Trophoblast cell (in vitro differentiated cells and primary cell): ENCODE measurements at regions not wholly inside any gene's neighbourhood (a gene's known extent, or its start where the extent isn't known, plus 50 kb on each side); places are given as distances from the start of the nearest gene placed in this dataset.
"Not testable (repeated sequence)": the region's sequence is repeated elsewhere in the genome, so short reads cannot be mapped to it uniquely, and the experiment has no call there.

Experiments used
- DNase-seq, 2 donors: peaks; one replicate each; pipeline ENCODE4 v3.0.0-alpha.2; 2016
- H2AFZ ChIP-seq: 2 replicates; pipeline ENCODE4 v1.6.1; 2013; ENCODE audit warnings: low read length, moderate library complexity, mild to moderate bottlenecking; ENCODE audit not compliant: insufficient read depth, poor library complexity
- H2AK5ac ChIP-seq: 2 replicates; pipeline ENCODE4 v1.6.1; 2013; ENCODE audit warnings: mild to moderate bottlenecking, low read length
- H2BK120ac ChIP-seq: 2 replicates; pipeline ENCODE4 v1.6.1; 2013; ENCODE audit warnings: low read length, mild to moderate bottlenecking, moderate library complexity; ENCODE audit not compliant: insufficient read depth, poor library complexity
- H2BK12ac ChIP-seq: 2 replicates; pipeline ENCODE4 v1.6.1; 2013; ENCODE audit warnings: mild to moderate bottlenecking, low read length, moderate library complexity
- H2BK5ac ChIP-seq: 2 replicates; pipeline ENCODE4 v1.6.1; 2013; ENCODE audit warnings: low read length, low read depth, moderate library complexity, mild to moderate bottlenecking; ENCODE audit not compliant: poor library complexity
- H3K14ac ChIP-seq: 2 replicates; pipeline ENCODE4 v1.6.1; 2013; ENCODE audit warnings: mild to moderate bottlenecking, low read length
- H3K18ac ChIP-seq: 2 replicates; pipeline ENCODE4 v1.6.1; 2013; ENCODE audit warnings: mild to moderate bottlenecking, low read length
- H3K23ac ChIP-seq: 2 replicates; pipeline ENCODE4 v1.6.1; 2013; ENCODE audit warnings: low read length
- H3K27ac ChIP-seq: 2 replicates; pipeline ENCODE4 v1.5.1; 2013; ENCODE audit warnings: low read depth, mild to moderate bottlenecking, inconsistent platforms, low read length, moderate library complexity
- H3K27me3 ChIP-seq: 2 replicates; pipeline ENCODE4 v1.6.1; 2013; ENCODE audit warnings: inconsistent platforms, mild to moderate bottlenecking, low read length, moderate library complexity; ENCODE audit not compliant: insufficient read depth
- H3K36me3 ChIP-seq, 2 experiments: 1 replicate in 1 of 2; 2 replicates in 1 of 2; pipeline ENCODE4 v1.6.1; 2013; ENCODE audit warnings: low read length in 2 of 2, mild to moderate bottlenecking in 2 of 2, moderate library complexity in 1 of 2; ENCODE audit not compliant: insufficient read depth in 2 of 2, control insufficient read depth in 1 of 2
- H3K4ac ChIP-seq: 2 replicates; pipeline ENCODE4 v1.6.1; 2013; ENCODE audit warnings: low read depth, mild to moderate bottlenecking, low read length, moderate library complexity
- H3K4me1 ChIP-seq, 2 experiments: 1 replicate in 1 of 2; 2 replicates in 1 of 2; pipeline ENCODE4 v1.6.1; 2013; ENCODE audit warnings: low read length in 2 of 2, mild to moderate bottlenecking in 2 of 2, moderate library complexity in 1 of 2; ENCODE audit not compliant: insufficient read depth in 2 of 2, control insufficient read depth in 1 of 2
- H3K4me2 ChIP-seq: 2 replicates; pipeline ENCODE4 v1.6.1; 2013; ENCODE audit warnings: inconsistent platforms, mild to moderate bottlenecking, low read length, moderate library complexity
- H3K4me3 ChIP-seq: 2 replicates; pipeline ENCODE4 v1.5.1; 2013; ENCODE audit warnings: mild to moderate bottlenecking, low read depth, low read length, inconsistent platforms
- H3K79me1 ChIP-seq: one replicate; pipeline ENCODE4 v1.6.1; 2013; ENCODE audit warnings: low read length
- H3K79me2 ChIP-seq: 2 replicates; pipeline ENCODE4 v1.6.1; 2013; ENCODE audit warnings: low read length, mild to moderate bottlenecking; ENCODE audit not compliant: control insufficient read depth, insufficient read depth, poor library complexity
- H3K9ac ChIP-seq: 2 replicates; pipeline ENCODE4 v1.6.1; 2013; ENCODE audit warnings: mild to moderate bottlenecking, low read length
- H3K9me3 ChIP-seq: 2 replicates; pipeline ENCODE4 v1.6.1; 2013; ENCODE audit warnings: low read depth, mild to moderate bottlenecking, control low read depth, inconsistent platforms, low read length; ENCODE audit not compliant: insufficient read depth
- H4K12ac ChIP-seq: 2 replicates; pipeline ENCODE4 v1.6.1; 2013; ENCODE audit warnings: low read depth, mild to moderate bottlenecking, low read length, moderate library complexity
- H4K8ac ChIP-seq: 2 replicates; pipeline ENCODE4 v1.6.1; 2013; ENCODE audit warnings: low read depth, mild to moderate bottlenecking, low read length, moderate library complexity
- H4K91ac ChIP-seq: one replicate; pipeline ENCODE4 v1.6.1; 2013; ENCODE audit warnings: low read depth, mild to moderate bottlenecking, low read length, moderate library complexity
- WGBS: extraction: QIAGEN DNeasy Blood & Tissue Kit; methylation state at CpG from one replicate; pipeline ENCODE4 v1.1.7; 2013; ENCODE audit warnings: missing lambda C conversion rate; ENCODE audit not compliant: insufficient read length, insufficient coverage; ENCODE audit errors: extremely low coverage; 5-methylcytosine and 5-hydroxymethylcytosine counted together

DNA sequence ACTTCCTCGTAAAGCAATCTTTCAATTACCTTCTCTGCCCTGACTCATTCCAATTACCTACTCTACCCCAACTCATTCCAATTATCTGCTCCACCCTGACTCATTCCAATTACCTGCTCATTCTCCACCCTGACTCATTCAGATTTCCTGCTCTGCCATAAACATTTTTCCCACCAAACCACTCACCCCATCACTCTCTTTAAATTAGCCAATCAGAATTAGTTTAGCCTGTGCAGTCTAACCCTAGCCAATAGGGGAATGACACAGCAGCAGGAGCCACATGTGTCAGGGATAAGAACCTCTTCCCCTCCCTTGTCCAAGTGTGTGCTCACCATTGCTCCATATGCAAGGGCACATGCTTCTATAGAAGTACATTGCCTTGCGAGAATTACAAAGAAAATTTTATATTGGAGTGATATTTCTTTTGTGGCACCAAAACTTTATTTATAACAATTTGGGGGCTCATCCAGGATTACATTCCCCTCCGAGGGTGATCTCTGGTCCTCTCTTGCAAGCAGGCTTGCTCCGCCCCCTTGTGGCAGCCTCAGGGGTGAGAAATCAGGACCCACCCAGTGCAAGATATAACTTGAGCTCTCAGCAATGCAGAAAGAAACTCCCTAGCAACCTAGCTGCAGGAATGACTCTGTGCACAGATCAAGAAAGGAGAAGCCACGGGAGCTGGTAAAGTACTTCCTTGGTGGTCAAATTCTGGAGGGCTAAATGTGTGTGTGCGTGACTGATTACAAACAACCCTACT, 551.9 kb upstream of the EYS start:
- H2AFZ ChIP-seq, H3K18ac ChIP-seq, H3K23ac ChIP-seq, DNase-seq, H4K8ac ChIP-seq, H3K4me3 ChIP-seq, H3K4ac ChIP-seq, H2BK120ac ChIP-seq, H2AK5ac ChIP-seq, H3K14ac ChIP-seq, H3K27me3 ChIP-seq, H3K79me1 ChIP-seq, H2BK5ac ChIP-seq, H2BK12ac ChIP-seq, H3K9me3 ChIP-seq, H3K79me2 ChIP-seq, H3K9ac ChIP-seq, H3K4me2 ChIP-seq, H3K27ac ChIP-seq, H3K4me1 ChIP-seq, H4K91ac ChIP-seq, H3K36me3 ChIP-seq, H4K12ac ChIP-seq: not testable (repeated sequence)
- no CpG with 5 or more reads among the region's 6 CpGs for WGBS

DNA sequence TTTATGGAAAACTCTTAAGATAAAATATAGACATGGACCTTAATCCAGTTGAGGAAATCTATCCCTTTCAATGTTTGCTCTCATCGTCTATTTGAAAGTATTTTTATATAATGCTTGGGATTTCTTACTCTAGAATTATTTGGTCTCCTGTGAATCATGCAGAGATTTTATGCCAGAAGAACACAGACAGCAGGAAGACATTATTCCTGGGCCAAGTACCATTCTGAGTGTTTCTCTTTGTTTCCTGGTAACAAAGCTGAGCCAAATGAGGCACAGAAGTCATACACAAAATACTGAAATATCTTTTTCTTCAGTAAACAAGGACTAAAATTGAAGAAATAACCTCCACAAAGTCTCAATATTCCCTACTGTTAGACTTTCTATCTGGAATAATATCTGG, 538.2 kb upstream of the EYS start:
- no peak overlapping the region for H4K12ac ChIP-seq
- DNase-seq: no peak
- no peak overlapping the region for H2AFZ ChIP-seq
- H3K27ac ChIP-seq: no peak overlapping the region
- H3K9me3 ChIP-seq: no peaks in the 10 kb centered on the region
- H3K4me3 ChIP-seq: no peak overlapping the region
- no peak overlapping the region for H3K23ac ChIP-seq
- no peaks in the 10 kb centered on the region for H3K79me1 ChIP-seq
- no peak overlapping the region for H2AK5ac ChIP-seq
- H3K27me3 ChIP-seq: no peaks in the 10 kb centered on the region
- no peak overlapping the region for H3K14ac ChIP-seq
- no peak overlapping the region for H3K4ac ChIP-seq
- H3K36me3 ChIP-seq: no peaks in the 10 kb centered on the region
- no peak overlapping the region for H2BK12ac ChIP-seq
- H2BK5ac ChIP-seq: no peak overlapping the region
- WGBS: no CpG with 5 or more reads among the region's 1 CpG
- no peak overlapping the region for H2BK120ac ChIP-seq
- H3K4me2 ChIP-seq: no peak overlapping the region
- no peaks in the 10 kb centered on the region for H3K79me2 ChIP-seq
- H4K8ac ChIP-seq: no peak overlapping the region
- no peaks in the 10 kb centered on the region for H3K4me1 ChIP-seq
- no peak overlapping the region for H3K18ac ChIP-seq
- no peak overlapping the region for H3K9ac ChIP-seq
- H4K91ac ChIP-seq: no peak overlapping the region

DNA sequence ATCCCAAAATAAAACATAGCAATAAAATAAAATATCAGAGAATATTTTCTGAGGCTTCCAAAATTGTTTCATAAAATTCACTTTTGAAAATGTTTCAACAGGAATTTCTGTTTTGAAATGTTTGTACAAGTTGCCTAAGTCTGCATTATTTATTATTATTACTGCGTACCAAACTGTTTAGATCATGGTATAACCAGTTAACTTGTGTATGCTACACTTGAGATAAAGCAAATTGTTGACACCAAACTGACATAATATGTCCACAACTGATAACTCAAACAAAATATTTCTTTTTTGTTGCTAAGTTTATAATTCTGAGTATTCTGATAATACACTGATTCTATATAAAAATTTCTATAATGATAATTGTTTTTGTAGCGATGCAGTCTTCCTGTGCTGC, 531.8 kb upstream of the EYS start:
- Histone ChIP-seq H4K91ac (no peak overlapping the region), H2AK5ac (no peak overlapping the region), H4K12ac (no peak overlapping the region), H3K18ac (no peak overlapping the region), H3K23ac (no peak overlapping the region), H3K14ac (no peak overlapping the region), H2BK120ac (no peak overlapping the region), H3K79me2 (no peaks in the 10 kb centered on the region), H3K4me3 (no peak overlapping the region), H3K27ac (no peak overlapping the region), H3K4ac (no peak overlapping the region), H3K9me3 (no peaks in the 10 kb centered on the region), H2BK12ac (no peak overlapping the region), H3K79me1 (no peaks in the 10 kb centered on the region), H3K4me1 (no peaks in the 10 kb centered on the region), H2AFZ (no peak overlapping the region), H3K9ac (no peak overlapping the region), H3K4me2 (no peak overlapping the region), H3K27me3 (no peaks in the 10 kb centered on the region), H2BK5ac (no peak overlapping the region), H3K36me3 (no peaks in the 10 kb centered on the region), H4K8ac (no peak overlapping the region)
- DNase-seq: no peak
- WGBS: no CpG with 5 or more reads among the region's 2 CpGs

DNA sequence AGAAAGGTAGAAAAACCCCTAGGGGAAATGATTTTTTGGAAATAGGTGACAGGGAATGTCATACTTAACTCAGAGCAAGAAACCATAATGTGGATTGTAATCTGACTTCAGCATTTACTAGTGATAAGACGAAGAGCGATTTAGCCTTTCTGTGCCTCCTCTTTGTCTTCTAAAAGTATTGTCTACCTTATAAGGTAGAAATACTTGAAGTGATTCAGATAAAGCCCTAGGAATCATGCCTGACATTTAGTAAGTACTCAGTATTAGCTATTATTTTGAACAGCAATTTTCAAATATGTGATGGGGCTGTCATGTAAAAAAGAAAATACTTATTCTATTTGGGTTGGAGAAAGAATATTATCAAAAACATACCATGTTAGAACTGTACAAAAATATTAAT, 525.9 kb upstream of the EYS start:
- Histone ChIP-seq H2AFZ (no peak overlapping the region), H3K9ac (no peak overlapping the region), H4K91ac (no peak overlapping the region), H3K79me1 (no peaks in the 10 kb centered on the region), H3K4ac (no peak overlapping the region), H3K27me3 (no peaks in the 10 kb centered on the region), H4K12ac (no peak overlapping the region), H2BK5ac (no peak overlapping the region), H2BK120ac (no peak overlapping the region), H3K4me2 (no peak overlapping the region), H3K14ac (no peak overlapping the region), H2AK5ac (no peak overlapping the region), H2BK12ac (no peak overlapping the region), H3K9me3 (no peaks in the 10 kb centered on the region), H3K4me1 (no peaks in the 10 kb centered on the region), H3K79me2 (no peaks in the 10 kb centered on the region), H4K8ac (no peak overlapping the region), H3K23ac (no peak overlapping the region), H3K4me3 (no peak overlapping the region), H3K18ac (no peak overlapping the region), H3K27ac (no peak overlapping the region), H3K36me3 (no peaks in the 10 kb centered on the region)
- WGBS: no CpG with 5 or more reads among the region's 2 CpGs
- no peak for DNase-seq
